ENCODE measurements at regions not wholly inside any gene's neighbourhood (a gene's known extent, or its start where the extent isn't known, plus 50 kb on each side); places are given as distances from the start of the nearest gene placed in this dataset.

DNA sequence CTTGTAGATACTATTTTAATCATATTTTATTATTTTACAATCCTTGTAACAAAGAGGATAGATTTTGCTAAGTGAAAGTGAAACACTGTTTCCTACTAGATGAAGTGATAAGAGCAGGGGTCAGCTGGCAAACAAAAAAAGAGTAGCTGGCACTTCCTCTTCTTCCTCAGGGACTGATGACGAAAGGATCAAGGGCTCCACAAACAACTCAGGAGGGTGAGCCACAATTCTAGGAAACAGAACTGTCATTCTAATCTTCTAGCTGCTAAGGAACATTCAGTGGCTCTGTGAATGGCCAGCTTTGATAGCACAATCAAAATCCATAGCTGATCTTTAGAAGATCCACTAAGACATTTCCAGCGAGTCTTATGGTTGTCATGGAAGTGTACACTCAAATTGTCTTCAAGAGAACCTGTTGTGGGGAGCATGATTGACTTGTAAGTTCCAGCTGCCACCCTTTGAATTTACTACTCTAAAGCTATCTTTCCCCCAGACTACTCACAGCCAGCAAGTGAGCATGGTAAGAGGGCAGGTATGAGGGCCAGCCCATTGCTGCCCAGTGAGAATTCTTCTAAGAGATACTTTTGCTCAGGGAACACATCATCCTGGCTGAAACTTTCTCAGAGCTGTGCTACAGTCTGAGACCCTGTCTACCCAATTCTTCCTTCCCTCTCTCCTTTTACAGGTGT, 275.7 kb upstream of the RASGEF1B start:
- no peak overlapping the region for H3K4me3 ChIP-seq (ENCODE audit: low read length)
- no peaks in the 10 kb centered on the region for H3K4me1 ChIP-seq (ENCODE audit: control insufficient read depth, insufficient read depth, low read length)
- no peaks in the 10 kb centered on the region for H3K9me3 ChIP-seq (replicated peaks; ENCODE audit: low read length)
- no peak overlapping the region for H3K4me2 ChIP-seq (ENCODE audit: low read length)
- H3K36me3 ChIP-seq (ENCODE audit: insufficient read depth, low read length), result no peaks in the 10 kb centered on the region
- H3K9ac ChIP-seq (ENCODE audit: low read depth, low read length), result no peak overlapping the region
- peaks cover 5% of the 10 kb centered on the region for H3K27me3 ChIP-seq (ENCODE audit: control insufficient read depth, insufficient read depth, low read length)

DNA sequence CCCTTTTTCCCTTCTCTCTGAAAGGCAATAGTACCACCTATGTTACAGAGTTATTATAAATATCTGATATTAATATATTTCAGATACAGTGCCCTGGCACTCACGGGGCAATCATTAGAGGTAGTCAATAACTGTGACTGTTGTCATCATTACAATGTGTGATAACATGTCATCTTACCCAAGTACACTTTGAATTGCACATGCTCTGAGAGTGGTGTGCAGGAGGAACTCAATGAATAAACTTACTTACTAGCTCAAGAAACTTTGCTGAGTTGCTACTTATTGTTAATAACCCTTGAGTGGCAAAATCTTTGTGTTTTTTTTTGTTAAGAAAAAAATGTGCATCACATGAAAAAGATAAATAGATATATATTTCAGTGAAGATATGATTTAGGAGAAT, 275.1 kb upstream of the RASGEF1B start:
- Histone ChIP-seq H3K4me3 (ENCODE audit: low read length) (no peak overlapping the region), H3K36me3 (ENCODE audit: insufficient read depth, low read length) (no peaks in the 10 kb centered on the region), H3K4me2 (ENCODE audit: low read length) (no peak overlapping the region), H3K9me3 (replicated peaks; ENCODE audit: low read length) (no peaks in the 10 kb centered on the region), H3K27me3 (ENCODE audit: control insufficient read depth, insufficient read depth, low read length) (peaks cover 5% of the 10 kb centered on the region), H3K9ac (ENCODE audit: low read depth, low read length) (no peak overlapping the region), H3K4me1 (ENCODE audit: control insufficient read depth, insufficient read depth, low read length) (no peaks in the 10 kb centered on the region)

DNA sequence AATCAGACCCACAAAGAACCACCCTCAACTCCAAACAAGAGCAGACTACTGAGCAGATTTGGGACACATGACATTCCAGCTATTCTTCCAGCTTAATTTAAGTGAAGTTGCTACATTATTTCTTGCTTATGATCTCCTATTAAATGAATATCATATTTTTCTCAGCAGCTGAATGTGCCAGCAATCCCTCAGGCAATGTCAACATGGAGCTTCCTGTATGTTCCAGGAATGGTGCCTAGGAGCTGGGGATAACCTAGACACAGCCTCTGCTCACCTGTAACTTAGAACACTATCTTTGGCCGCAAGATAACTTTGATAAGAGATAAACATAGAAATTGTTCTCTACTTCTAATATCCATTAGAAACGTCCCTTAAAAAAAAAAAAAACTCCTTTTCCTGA, 274.4 kb upstream of the RASGEF1B start:
- Histone ChIP-seq H3K4me2 (ENCODE audit: low read length) (no peak overlapping the region), H3K36me3 (ENCODE audit: insufficient read depth, low read length) (no peaks in the 10 kb centered on the region), H3K9ac (ENCODE audit: low read depth, low read length) (no peak overlapping the region), H3K4me1 (ENCODE audit: control insufficient read depth, insufficient read depth, low read length) (no peaks in the 10 kb centered on the region), H3K27me3 (ENCODE audit: control insufficient read depth, insufficient read depth, low read length) (peaks cover 5% of the 10 kb centered on the region), H3K4me3 (ENCODE audit: low read length) (no peak overlapping the region), H3K9me3 (replicated peaks; ENCODE audit: low read length) (no peaks in the 10 kb centered on the region)

DNA sequence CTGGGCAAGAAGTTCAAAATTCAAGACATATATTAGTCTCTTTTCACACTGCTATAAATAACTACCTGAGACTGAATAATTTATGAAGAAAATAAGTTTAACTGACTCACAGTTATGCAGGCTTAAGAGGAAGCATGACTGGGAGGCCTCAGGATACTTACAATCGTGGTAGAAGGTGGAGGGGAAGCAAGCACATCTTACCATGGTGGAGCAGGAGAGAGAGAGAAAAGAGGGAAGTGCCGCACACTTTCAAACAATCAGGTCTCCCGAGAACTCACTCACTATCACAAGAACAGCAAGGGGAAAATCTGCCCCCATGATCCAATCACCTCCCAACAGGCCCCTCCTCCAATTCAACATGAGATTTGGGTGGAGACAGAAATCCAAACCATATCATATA, 273.3 kb upstream of the RASGEF1B start:
- Histone ChIP-seq H3K4me1 (ENCODE audit: control insufficient read depth, insufficient read depth, low read length) (no peaks in the 10 kb centered on the region), H3K27me3 (ENCODE audit: control insufficient read depth, insufficient read depth, low read length) (no peaks in the 10 kb centered on the region), H3K9ac (ENCODE audit: low read depth, low read length) (no peak overlapping the region), H3K4me3 (ENCODE audit: low read length) (no peak overlapping the region), H3K36me3 (ENCODE audit: insufficient read depth, low read length) (no peaks in the 10 kb centered on the region), H3K4me2 (ENCODE audit: low read length) (no peak overlapping the region), H3K9me3 (replicated peaks; ENCODE audit: low read length) (no peaks in the 10 kb centered on the region)

DNA sequence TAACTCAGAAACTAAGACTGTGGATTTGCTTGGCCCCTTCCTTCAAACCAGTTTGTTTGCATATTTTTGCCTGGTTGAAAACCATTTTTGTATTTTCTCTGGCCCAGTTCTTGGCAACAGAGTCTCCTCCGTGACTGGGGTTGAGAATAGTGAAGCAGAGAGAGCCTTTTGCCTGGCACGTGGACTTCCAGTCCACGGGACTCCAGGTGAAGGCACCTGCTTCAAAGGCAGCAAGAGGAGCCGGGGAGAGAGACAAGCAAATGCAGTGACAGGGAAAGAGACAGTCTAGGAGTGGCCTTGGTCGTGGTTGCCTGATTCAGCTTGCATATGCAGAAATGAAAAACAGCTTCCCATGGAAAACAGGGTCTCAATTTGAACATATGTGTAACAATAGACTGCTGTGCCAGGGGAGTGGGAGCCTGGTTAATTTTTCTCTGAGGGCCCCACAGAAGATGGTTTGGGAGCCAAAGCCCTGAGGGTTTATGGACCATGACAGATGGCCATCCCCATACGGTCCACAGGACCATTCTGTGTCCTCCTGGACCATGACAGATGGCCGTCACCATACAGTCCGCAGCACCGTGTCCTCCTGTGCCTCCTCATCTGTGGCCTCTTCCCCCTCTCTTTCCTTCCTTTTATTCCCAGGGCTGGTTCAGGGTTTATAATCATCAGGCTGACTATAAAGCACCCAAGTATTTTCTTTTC, 272.2 kb upstream of the RASGEF1B start:
- no peaks in the 10 kb centered on the region for H3K36me3 ChIP-seq (ENCODE audit: insufficient read depth, low read length)
- H3K9me3 ChIP-seq (replicated peaks; ENCODE audit: low read length), result no peaks in the 10 kb centered on the region
- H3K27me3 ChIP-seq (ENCODE audit: control insufficient read depth, insufficient read depth, low read length), result no peaks in the 10 kb centered on the region
- H3K4me3 ChIP-seq (ENCODE audit: low read length), result no peak overlapping the region
- no peaks in the 10 kb centered on the region for H3K4me1 ChIP-seq (ENCODE audit: control insufficient read depth, insufficient read depth, low read length)
- no peak overlapping the region for H3K9ac ChIP-seq (ENCODE audit: low read depth, low read length)
- H3K4me2 ChIP-seq (ENCODE audit: low read length), result no peak overlapping the region

DNA sequence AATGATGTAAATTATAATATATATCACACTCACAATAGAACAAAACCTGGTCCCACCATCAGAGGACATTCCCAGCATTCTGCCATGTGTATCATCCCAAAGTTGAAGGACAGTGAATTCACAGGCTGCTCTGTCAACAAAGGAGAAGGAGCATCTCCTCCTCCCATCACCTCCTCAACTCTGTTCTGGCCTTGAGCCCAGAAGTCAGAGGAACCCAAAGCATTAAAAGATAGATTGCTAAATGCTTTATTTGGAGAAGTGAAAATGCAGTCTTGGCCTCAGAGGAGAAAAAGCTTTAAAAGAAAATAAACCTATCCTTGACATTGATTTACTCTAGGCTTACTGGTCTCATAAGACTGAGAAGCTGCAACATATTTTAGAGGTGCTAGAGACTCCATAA, 268.8 kb upstream of the RASGEF1B start:
- Histone ChIP-seq H3K36me3 (ENCODE audit: insufficient read depth, low read length) (no peaks in the 10 kb centered on the region), H3K9me3 (replicated peaks; ENCODE audit: low read length) (no peaks in the 10 kb centered on the region), H3K27me3 (ENCODE audit: control insufficient read depth, insufficient read depth, low read length) (no peaks in the 10 kb centered on the region), H3K4me2 (ENCODE audit: low read length) (no peak overlapping the region), H3K4me3 (ENCODE audit: low read length) (no peak overlapping the region), H3K4me1 (ENCODE audit: control insufficient read depth, insufficient read depth, low read length) (no peaks in the 10 kb centered on the region), H3K9ac (ENCODE audit: low read depth, low read length) (no peak overlapping the region)

DNA sequence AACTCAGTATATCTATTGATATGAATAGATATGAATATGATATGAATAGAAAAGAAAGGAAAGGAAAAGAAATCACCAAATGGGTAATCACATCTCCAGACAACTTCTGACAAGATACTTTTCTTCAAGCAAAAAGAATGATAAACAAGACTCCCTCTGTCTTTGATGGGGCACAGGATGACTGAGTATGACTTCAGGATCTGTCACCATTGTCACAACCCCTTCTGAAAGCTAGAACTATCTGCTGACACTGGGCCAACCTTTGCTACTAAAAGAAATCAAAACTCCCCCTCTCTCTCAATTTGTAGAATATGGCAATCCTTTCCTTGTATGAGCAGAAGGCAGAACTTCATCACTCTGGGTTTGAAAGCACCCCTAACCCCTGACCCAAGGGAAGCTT, 267.2 kb upstream of the RASGEF1B start:
- no peaks in the 10 kb centered on the region for H3K36me3 ChIP-seq (ENCODE audit: insufficient read depth, low read length)
- H3K9me3 ChIP-seq (replicated peaks; ENCODE audit: low read length), result no peaks in the 10 kb centered on the region
- H3K4me2 ChIP-seq (ENCODE audit: low read length), result no peak overlapping the region
- H3K4me1 ChIP-seq (ENCODE audit: control insufficient read depth, insufficient read depth, low read length), result no peaks in the 10 kb centered on the region
- H3K9ac ChIP-seq (ENCODE audit: low read depth, low read length), result no peak overlapping the region
- no peaks in the 10 kb centered on the region for H3K27me3 ChIP-seq (ENCODE audit: control insufficient read depth, insufficient read depth, low read length)
- H3K4me3 ChIP-seq (ENCODE audit: low read length), result no peak overlapping the region

DNA sequence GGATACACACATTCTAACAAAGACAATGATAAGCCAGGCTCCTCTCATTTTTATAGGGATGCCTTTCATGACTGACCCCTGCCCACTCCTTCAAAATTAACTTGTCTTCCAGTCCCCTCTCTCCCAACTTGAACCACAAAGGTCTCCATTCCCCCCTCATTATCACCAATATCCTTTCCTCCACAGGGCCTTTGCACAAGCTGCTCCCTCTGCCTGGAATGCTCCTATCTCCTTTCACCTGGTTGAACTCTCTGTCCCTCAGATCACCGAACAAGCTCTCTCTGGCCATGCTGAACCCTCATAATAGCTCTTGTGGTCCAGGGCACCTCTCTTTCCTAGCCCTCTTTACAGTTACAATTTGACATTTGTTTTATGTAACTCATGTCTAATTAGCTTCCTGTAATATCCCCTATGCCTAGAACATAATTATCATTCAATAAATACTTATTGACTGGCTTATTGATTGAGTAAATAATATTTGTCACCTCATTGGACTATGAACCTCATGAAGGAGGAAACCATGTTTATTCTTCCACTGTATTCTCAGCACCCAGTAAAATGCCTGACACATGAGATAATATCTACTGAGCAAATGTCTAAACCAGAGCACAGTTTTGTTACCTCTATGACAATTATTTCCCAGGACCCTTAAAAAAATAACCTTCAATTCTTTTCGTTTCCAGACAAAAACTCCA, 266.3 kb upstream of the RASGEF1B start:
- Histone ChIP-seq H3K27me3 (ENCODE audit: control insufficient read depth, insufficient read depth, low read length) (no peaks in the 10 kb centered on the region), H3K36me3 (ENCODE audit: insufficient read depth, low read length) (no peaks in the 10 kb centered on the region), H3K9me3 (replicated peaks; ENCODE audit: low read length) (no peaks in the 10 kb centered on the region), H3K4me3 (ENCODE audit: low read length) (no peak overlapping the region), H3K4me2 (ENCODE audit: low read length) (no peak overlapping the region), H3K4me1 (ENCODE audit: control insufficient read depth, insufficient read depth, low read length) (no peaks in the 10 kb centered on the region), H3K9ac (ENCODE audit: low read depth, low read length) (no peak overlapping the region)

DNA sequence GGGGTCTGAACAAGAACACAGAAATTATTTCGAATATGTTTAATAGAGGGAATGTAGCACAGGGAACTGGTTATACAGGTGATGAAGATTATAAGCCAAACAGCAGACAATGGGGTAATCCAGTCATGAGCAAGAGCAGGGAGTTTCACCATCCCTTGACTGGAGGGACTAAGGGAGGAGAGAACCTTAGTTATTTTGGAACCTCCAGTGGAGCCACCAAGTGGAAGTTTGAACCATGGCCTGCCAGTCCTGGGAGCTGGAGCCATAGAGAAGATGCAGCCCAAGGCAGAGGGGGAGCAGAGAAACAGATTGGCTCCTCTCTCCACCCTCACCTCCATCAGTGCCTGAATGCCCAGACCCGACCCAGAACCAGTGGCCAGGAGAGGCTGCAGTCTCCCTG, 264.6 kb upstream of the RASGEF1B start:
- Histone ChIP-seq H3K27me3 (ENCODE audit: control insufficient read depth, insufficient read depth, low read length) (no peaks in the 10 kb centered on the region), H3K4me3 (ENCODE audit: low read length) (no peak overlapping the region), H3K9ac (ENCODE audit: low read depth, low read length) (no peak overlapping the region), H3K36me3 (ENCODE audit: insufficient read depth, low read length) (no peaks in the 10 kb centered on the region), H3K4me2 (ENCODE audit: low read length) (no peak overlapping the region), H3K4me1 (ENCODE audit: control insufficient read depth, insufficient read depth, low read length) (no peaks in the 10 kb centered on the region), H3K9me3 (replicated peaks; ENCODE audit: low read length) (no peaks in the 10 kb centered on the region)

DNA sequence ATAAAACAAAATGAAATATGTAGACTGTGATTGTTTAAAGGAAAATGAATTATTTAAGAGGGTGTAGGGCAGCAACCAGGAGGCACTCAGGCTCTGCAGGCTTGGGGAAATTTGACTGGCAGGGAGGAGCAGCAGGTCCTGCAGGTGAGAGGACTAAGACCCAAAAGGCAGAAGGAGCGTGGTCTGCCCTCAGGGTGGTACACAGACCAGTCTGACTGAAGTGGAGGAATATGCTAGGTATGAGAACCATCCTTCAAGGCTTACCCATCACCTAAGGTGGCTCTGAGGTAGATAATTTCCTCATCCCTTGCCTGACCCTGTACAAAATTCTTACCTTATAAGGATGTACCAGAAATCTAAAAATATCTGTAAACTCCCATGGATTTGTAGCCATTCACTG, 261.3 kb upstream of the RASGEF1B start:
- Histone ChIP-seq H3K4me3 (ENCODE audit: low read length) (no peak overlapping the region), H3K4me2 (ENCODE audit: low read length) (no peak overlapping the region), H3K9ac (ENCODE audit: low read depth, low read length) (no peak overlapping the region), H3K9me3 (replicated peaks; ENCODE audit: low read length) (no peaks in the 10 kb centered on the region), H3K27me3 (ENCODE audit: control insufficient read depth, insufficient read depth, low read length) (no peaks in the 10 kb centered on the region), H3K36me3 (ENCODE audit: insufficient read depth, low read length) (no peaks in the 10 kb centered on the region), H3K4me1 (ENCODE audit: control insufficient read depth, insufficient read depth, low read length) (no peaks in the 10 kb centered on the region)

DNA sequence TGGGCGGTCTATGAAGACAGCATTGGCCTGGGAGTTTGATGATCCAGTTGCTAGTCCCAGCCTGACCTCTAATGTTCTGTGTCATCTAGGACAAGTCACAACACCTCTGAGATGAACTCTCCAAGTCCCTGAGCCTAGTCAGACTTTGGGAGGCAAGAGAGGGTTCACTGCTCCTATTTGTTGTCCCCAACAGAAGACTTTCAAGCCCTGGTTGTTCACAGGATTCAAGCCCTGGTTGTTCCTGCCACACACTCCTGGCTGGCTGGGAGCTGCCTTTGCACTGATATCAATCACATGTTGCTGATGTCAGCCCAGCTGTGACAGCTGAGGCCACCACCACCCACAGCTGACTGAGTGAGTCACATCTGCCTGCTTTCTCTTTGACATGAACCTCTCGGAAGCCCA, 253.2 kb upstream of the RASGEF1B start:
- H3K4me2 ChIP-seq (ENCODE audit: low read length), result no peak overlapping the region
- no peaks in the 10 kb centered on the region for H3K9me3 ChIP-seq (replicated peaks; ENCODE audit: low read length)
- no peaks in the 10 kb centered on the region for H3K36me3 ChIP-seq (ENCODE audit: insufficient read depth, low read length)
- no peak overlapping the region for H3K9ac ChIP-seq (ENCODE audit: low read depth, low read length)
- peaks cover 5% of the 10 kb centered on the region for H3K27me3 ChIP-seq (ENCODE audit: control insufficient read depth, insufficient read depth, low read length)
- H3K4me1 ChIP-seq (ENCODE audit: control insufficient read depth, insufficient read depth, low read length), result no peaks in the 10 kb centered on the region
- no peak overlapping the region for H3K4me3 ChIP-seq (ENCODE audit: low read length)

All from skeletal muscle satellite cell (primary cell).